Right lobe of liver (tissue), 6 donors: ENCODE measurements at regions not wholly inside any gene's neighbourhood (a gene's known extent, or its start where the extent isn't known, plus 50 kb on each side); places are given as distances from the start of the nearest gene placed in this dataset.

Experiments used
- ATAC-seq, 4 donors: fragments of 200-7000 bp; cut with Tn5 transposase; one replicate each; pipeline ENCODE4 v1.9.1; 2020; ENCODE audit warnings: mild to moderate bottlenecking in 4 of 4, moderate library complexity in 4 of 4
- DNase-seq, 3 donors: peaks; one replicate each; pipeline ENCODE4 v3.0.0-alpha.2; 2020
- H3K27ac ChIP-seq, 3 donors: fragments of 200-600 bp; one replicate each; pipeline ENCODE4 v1.8.0; 2022
- H3K27me3 ChIP-seq, 2 donors: fragments of 200-600 bp; one replicate each; pipeline ENCODE4 v1.8.0; 2022
- H3K36me3 ChIP-seq, 4 donors: fragments of 200-600 bp; sonication (generic) in 1 of 4; one replicate each; pipeline versions ENCODE4 v1.5.1 to v1.8.0; 2017 to 2022; ENCODE audit warnings: control low read depth in 1 of 4
- H3K4me1 ChIP-seq, 4 donors: fragments of 200-600 bp; sonication (generic) in 1 of 4; one replicate each; pipeline versions ENCODE4 v1.5.1 to v1.8.0; 2017 to 2022; ENCODE audit warnings: control low read depth in 1 of 4
- H3K4me3 ChIP-seq, 3 donors: fragments of 200-600 bp; one replicate each; pipeline ENCODE4 v1.8.0; 2022
- H3K9me3 ChIP-seq, 4 donors: fragments of 200-600 bp; sonication (generic) in 1 of 4; one replicate each; pipeline versions ENCODE4 v1.5.1 to v1.8.0; 2017 to 2022; ENCODE audit warnings: control low read depth in 1 of 4
- POLR2A ChIP-seq: fragments of 450-650 bp; IDR thresholded peaks from one replicate; pipeline ENCODE4 v1.6.1; 2017; ENCODE audit warnings: antibody characterized with exemption, mild to moderate bottlenecking
- WGBS: methylation state at CpG from one replicate; pipeline ENCODE4 v1.1.6; 2018; ENCODE audit warnings: low coverage, low lambda C conversion rate; ENCODE audit not compliant: insufficient coverage; ENCODE audit errors: missing lambda C conversion rate; 5-methylcytosine and 5-hydroxymethylcytosine counted together
- intact Hi-C, 2 donors: fragments of 100-400 bp; cut with DNase I; formaldehyde crosslinking; loops; one replicate each; pipeline versions ENCODE4 v1.11.2 to v1.14.1; 2022
- TF ChIP-seq, protein P1 (sequence below), 4 donors: fragments of 200-600 bp in 3 of 4; fragments of 450-650 bp in 1 of 4; IDR thresholded peaks; one replicate each; pipeline versions ENCODE4 v1.5.1 to v1.8.0; 2016 to 2022; ENCODE audit warnings: antibody characterized with exemption in 4 of 4, mild to moderate bottlenecking in 2 of 4
- donor health status: DM: no; HTN: yes; CAD: no.
- donor health status: DM: no; HTN: no; CAD: no.
- donor health status: DM: no; HTN: no; CAD: no.
- donor health status: DM: no; HTN: yes; CAD: no.
- donor health status: DM: no; HTN: yes; CAD: no.

DNA sequence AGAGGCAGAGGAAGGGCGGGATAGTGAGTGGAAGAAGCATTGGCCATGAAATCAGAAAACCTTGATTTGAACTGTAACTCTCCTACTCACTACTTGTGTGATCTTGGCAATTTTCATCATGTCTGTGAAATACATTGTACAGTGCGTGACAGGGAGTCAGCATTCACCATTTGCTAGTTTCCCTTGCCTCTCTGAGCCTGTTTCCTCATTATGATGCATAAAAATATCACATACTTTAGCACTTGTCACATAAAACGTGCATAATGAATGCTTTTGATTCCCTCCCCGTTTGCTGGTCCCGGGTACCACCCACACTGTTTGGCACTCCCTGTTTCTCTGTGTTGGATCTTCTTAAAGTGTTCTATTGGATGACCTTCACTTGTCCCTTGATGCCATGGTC, 101.1 kb upstream of the FRMD6 start:
- Histone ChIP-seq H3K9me3 (no peaks in the 10 kb centered on the region), H3K27me3 (no peaks in the 10 kb centered on the region), H3K36me3 (no peaks in the 10 kb centered on the region), H3K4me3 (no peak overlapping the region), H3K27ac (no peak overlapping the region), H3K4me1 (peaks cover 0 to 33% (median 11%) of the 10 kb centered on the region in 4 donors)
- DNase-seq (no peak), ATAC-seq (no peak)
- WGBS = 54% methylated on average over 5 of the region's 5 CpGs
- intact Hi-C loops = no loop called here
- TF ChIP-seq, protein P1, sequence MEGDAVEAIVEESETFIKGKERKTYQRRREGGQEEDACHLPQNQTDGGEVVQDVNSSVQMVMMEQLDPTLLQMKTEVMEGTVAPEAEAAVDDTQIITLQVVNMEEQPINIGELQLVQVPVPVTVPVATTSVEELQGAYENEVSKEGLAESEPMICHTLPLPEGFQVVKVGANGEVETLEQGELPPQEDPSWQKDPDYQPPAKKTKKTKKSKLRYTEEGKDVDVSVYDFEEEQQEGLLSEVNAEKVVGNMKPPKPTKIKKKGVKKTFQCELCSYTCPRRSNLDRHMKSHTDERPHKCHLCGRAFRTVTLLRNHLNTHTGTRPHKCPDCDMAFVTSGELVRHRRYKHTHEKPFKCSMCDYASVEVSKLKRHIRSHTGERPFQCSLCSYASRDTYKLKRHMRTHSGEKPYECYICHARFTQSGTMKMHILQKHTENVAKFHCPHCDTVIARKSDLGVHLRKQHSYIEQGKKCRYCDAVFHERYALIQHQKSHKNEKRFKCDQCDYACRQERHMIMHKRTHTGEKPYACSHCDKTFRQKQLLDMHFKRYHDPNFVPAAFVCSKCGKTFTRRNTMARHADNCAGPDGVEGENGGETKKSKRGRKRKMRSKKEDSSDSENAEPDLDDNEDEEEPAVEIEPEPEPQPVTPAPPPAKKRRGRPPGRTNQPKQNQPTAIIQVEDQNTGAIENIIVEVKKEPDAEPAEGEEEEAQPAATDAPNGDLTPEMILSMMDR (IDR thresholded peaks at IDR 0.05) = no peak
- no peak for TF ChIP-seq POLR2A

GRCh38 chr14:51552275-51552674, 99.4 kb upstream of the FRMD6 start:
- WGBS = 88% methylated on average over 7 of the region's 7 CpGs
- TF ChIP-seq POLR2A = no peak
- TF ChIP-seq, protein P1 (IDR thresholded peaks at IDR 0.05) = no peak
- peaks cover 0 to 19% (median 8%) of the 10 kb centered on the region in 4 donors for H3K4me1 ChIP-seq
- no peak overlapping the region for H3K27ac ChIP-seq
- no peak overlapping the region for H3K4me3 ChIP-seq
- H3K36me3 ChIP-seq = no peaks in the 10 kb centered on the region
- intact Hi-C loops = no loop called here
- no peaks in the 10 kb centered on the region for H3K27me3 ChIP-seq
- DNase-seq (no peak), ATAC-seq (no peak)
- H3K9me3 ChIP-seq = no peaks in the 10 kb centered on the region

- no peak overlapping the region for H3K27ac ChIP-seq
- DNase-seq (peak; percentile 81 to 84 (median 83)), ATAC-seq (peak; percentile 80 to 96 (median 94))
- intact Hi-C loops = no loop called here
- H3K27me3 ChIP-seq = no peaks in the 10 kb centered on the region
- TF ChIP-seq POLR2A = no peak
- TF ChIP-seq, protein P1 (IDR thresholded peaks at IDR 0.05) = no peak
- no peaks in the 10 kb centered on the region for H3K9me3 ChIP-seq
- H3K36me3 ChIP-seq = no peaks in the 10 kb centered on the region
- H3K4me3 ChIP-seq = no peak overlapping the region
- WGBS = 27% methylated on average over 4 of the region's 4 CpGs
- H3K4me1 ChIP-seq = peaks cover 0 to 15% (median 5%) of the 10 kb centered on the region in 4 donors
These were observed 98.8 kb upstream of the FRMD6 start for GRCh38 chr14:51552768-51553404.

DNA sequence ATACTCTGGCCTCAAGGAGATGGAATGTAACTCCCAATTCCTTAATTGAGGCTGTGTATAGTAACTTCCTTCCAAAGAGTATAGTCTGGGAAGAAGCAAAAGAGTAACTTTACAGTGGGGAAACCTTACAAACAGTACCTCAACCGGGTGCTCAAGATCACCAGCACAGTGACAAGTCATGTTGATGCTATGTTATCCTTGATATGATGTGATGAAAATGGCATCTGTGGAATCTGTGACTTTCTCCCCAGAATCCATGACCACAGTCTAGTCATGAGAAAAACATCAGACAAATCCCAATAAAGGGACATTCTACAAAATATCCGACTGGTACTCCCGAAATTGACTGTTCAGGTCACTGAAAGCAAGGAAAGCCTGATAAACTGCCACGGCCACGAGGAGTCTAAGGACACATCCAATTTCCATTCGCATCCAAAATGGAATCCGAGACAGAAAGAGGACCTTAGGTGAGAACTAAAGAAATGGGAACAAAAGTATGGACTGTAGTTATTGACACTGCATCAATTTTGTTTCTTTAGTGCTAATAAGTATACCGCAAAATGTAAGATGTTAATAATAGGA, 97.3 kb upstream of the FRMD6 start:
- WGBS = 60% methylated on average over 7 of the region's 8 CpGs
- intact Hi-C loops = no loop called here
- Histone ChIP-seq H3K9me3 (no peaks in the 10 kb centered on the region), H3K27ac (no peak overlapping the region), H3K27me3 (no peaks in the 10 kb centered on the region), H3K4me3 (no peak overlapping the region), H3K36me3 (no peaks in the 10 kb centered on the region), H3K4me1 (peaks cover 0 to 15% (median 4%) of the 10 kb centered on the region in 4 donors)
- ATAC-seq (no peak), DNase-seq (no peak)
- no peak for TF ChIP-seq POLR2A
- TF ChIP-seq, protein P1 (IDR thresholded peaks at IDR 0.05) = no peak
